HS-5 (cell line): ENCODE measurements at regions not wholly inside any gene's neighbourhood (a gene's known extent, or its start where the extent isn't known, plus 50 kb on each side); places are given as distances from the start of the nearest gene placed in this dataset.

Source experiments
- DNase-seq: peaks from one replicate; pipeline ENCODE4 v3.0.0-alpha.2; 2012; ENCODE audit warnings: low read depth

DNA sequence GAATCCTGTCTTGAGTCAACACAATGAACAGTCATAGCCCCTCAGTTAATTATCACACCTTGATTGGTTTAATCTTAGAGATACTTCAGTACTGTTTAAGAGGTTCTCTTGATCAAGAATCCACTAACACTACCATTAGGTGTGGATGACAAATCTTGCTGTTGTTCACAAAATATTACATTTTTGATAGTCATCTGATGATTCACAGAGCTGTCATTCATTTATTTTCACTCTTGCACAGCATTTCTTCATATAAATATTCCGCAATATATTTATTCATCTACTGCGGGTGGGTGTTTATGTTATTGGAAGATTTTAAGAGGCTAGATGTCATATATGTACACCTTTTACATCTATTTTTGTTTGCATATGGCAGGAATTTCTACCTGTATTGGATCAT, 1138.1 kb upstream of the PRKX start:
- no peak for DNase-seq

DNA sequence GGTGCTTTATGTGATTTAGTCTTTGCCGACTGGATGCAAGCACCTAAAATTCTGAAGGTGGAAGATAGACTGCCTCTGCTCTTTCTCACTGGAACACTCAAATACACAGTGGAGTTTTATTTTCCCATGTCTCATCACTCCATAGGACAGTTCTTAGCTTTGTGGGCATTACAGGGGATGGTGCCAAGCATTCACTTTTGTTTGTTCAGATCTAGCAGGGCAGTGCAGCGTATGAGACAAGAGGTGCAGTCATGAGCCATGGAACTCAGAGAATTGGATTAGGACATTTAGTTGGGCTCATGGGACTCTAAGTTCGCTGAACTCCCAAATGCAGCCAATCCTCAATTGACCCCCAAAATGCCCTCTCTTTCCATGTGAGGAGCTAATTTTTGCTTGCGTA, 1136.9 kb upstream of the PRKX start:
- no peak for DNase-seq

DNA sequence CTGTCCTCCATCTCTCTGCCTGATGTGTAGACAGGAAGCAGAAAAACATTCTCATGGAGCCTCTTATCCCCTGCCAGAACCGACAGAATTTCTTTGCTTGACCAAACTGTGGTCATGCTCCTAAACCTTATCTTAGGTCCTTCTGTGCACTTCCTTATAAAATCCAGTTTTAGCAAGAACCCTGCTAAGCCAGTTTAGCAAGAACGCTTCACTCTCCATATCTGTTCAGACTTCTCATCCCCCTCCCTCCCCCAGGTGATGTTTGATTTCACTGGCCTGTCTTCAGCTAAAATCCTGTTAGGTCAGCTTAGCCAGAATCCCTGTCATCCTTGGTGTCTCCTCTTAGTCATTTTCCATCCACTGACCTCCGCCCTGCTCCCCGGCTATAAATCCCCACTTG, 1130.9 kb upstream of the PRKX start:
- no peak for DNase-seq

DNA sequence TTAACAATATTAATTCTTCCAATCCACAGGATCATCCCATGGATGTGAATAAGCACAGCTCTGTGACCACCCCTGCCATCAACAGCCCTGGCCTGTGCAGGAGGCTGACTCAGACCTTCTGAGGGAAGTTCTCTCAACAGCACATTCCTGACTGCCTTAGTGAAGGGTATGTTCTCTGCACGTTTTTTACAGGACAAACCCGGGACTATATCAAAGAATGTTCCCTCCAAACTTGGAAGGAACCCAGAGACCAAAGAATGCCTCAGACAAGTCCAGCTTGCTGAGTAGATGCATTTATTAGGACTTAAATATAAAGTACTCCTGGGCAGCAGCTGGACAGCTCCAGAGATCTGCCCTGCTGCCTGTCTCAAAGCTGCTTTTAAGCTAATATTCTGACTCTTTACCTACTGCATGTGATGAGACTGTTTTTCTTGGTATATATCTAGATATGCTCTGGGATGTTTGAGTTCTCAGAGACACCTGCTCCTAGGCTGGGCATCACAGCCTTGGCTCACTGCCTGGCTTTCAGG, 1127.8 kb upstream of the PRKX start:
- DNase-seq = no peak

DNA sequence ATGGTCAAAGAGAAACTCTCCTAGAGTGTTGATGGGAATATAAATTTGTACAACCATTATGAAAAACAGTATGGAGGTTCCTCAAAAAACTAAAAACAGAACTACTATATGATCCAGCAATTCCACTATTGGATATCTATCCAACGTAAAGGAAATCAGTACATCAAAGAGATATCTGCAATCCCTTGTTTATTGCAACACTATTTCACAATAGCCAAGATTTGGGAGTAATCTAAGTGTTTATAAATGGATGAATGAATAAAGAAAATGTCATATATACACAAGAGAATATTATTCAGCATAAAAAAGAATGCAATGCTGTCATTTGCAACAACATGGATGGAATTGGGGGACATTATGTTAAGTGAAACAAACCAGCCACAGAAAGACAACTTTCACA, 1118.1 kb upstream of the PRKX start:
- no peak for DNase-seq

DNA sequence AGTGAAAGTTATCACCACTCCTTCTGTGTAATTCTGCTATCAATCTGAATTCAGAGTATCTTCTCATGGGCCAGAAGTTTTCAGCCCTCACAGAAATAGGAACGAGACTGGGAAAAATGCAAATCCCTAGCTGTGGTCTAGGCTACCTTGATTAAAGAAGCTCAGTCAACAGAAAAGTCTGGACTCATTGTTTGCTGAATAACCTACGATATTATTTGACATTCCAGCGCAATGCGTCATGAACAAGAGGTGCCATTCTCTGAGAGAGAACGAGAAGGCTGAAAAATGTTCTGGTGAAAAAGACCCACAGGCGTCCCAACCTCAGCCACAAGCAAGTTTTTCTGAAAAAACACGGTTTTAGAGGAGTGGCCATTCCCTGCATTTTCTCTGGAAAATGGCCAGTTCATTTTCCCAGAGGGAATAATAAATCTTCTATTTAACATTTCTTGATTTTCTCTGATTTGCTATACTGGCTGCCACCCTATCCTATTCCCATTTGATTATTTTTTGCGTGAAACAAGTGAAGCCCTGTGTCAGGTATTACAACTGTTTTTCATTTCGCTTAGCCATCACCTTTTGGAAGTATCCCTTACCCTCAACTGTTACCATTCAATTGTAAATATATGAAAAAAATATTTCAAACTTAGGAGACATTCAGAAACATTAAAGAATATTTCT, 1117.6 kb upstream of the PRKX start:
- no peak for DNase-seq

DNA sequence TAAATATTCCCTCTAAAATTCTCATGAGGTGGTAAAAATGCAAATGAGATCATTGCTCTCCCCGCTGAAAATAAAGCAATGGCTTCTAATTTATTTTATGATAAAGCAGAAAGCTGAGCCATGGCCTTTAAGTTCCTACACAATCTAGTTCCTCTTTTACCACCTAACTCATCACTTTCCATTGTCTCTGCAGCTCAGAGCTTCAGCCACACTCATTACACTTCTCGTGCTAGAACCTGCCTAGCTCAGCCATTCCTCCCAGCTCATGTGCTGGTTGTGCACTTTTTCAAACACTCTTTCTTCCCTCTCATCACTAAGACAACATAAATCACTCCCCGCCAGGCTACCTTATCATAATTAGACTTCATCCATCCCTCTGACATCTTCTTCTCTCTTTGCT, 1112.1 kb upstream of the PRKX start:
- DNase-seq = no peak

DNA sequence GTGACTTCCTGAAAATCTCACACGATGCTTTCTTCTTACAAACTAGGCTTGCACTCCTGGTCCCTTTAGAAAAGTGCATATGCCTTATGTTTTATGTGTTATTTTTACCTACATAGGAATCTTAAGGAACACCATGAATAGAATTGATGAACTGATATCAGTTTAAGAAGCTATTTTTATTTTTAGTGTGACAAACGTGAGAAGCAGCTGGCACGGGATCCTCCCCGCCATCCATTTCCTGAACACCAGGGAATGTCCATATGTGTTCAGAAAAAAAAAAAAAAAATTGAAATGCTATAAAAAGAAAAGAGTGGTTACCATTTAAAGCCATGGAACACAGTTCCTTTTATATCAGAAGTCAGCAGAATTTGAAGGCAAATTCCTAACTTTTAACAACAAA, 1096.1 kb upstream of the PRKX start:
- DNase-seq = no peak

DNA sequence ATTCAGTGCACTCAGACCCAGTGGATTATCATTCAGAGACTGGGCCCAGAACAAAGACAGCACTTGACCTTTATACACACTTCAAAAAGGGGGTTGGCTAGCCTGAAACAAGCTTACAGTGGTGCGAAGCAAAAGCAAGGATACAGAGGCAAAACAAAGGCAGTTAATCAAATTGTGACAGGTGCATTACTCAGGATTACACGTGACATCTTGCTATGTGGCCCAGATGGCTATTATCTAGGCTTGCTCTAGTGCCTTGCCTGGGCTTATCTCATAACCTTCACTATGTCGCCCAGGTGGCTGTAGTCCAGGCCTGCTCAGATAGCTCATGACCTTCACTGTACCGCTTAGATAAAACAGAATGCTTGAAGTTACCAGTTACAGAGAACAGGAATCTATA, 1092.1 kb upstream of the PRKX start:
- no peak for DNase-seq

DNA sequence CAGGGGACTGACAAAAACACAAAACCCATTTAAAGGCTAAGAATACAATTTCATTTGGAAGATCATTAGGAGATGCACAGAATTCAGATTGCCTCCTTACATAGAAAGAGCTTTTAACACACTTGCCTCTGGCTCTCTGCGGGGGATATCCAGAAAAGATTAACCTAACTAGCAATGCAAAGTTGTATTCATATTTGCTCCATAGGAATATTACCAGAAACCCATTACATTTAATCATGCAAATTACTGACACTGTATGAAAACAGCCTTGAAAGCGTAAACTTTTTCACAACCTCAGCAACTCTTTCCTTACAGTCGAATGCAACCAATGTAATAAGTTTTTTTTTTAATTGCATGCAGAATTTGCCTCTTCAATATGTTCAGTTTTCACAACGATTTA, 1087.3 kb upstream of the PRKX start:
- no peak for DNase-seq

DNA sequence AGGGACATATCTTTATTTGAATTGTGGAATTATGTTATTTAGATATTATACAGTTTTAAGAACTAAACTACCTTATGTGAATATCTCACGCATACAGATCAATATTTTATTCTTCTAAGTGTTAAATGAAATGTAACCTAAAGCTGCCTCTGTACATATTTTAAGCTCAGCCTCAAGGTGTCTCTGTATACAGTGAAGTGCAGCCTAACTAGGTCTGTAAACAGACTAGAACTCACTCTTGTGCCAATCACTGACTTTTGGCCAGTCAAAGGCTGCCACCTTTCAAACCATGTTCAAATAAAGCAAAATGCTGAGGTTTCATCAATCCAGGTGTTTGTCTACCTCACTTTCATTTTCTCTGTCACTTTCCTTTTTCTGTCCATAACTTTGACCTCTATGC, 1074.5 kb upstream of the PRKX start:
- DNase-seq = no peak

DNA sequence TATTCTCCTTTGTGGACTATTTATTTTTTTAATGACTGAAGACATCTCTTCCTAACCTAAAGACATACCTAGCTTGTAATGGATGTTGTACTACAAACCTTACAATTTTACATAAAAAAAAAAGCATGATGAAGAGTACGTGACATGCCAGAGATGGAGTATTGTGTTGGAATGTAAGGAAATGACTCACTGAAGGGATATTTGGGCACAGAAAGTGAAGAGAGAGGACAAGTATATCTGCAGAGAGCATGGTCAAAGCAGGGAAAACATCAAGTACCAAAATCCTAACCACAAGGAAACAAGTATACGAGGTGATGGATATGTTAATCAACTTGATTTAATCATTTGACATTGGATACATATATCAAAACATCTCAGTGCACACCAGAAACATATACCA, 1051.4 kb upstream of the PRKX start:
- no peak for DNase-seq

DNA sequence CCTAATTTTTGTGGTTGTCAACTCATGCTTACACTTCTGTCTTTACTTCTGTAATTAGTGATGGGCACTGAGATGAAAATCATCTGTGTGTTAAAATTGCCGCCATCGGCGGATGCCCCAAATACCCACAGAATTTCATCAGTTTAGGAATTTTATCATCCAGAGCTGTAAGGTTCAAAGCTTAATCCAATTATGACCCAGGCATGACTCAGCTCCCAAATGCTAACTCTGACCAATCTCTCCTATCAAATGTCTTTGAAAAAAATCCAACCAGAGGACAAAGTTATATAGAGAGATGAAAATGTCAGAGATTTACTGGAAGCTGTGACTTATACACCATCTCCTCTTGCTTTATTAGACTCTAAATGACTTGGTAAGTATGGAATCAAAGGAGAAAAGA, 1048.7 kb upstream of the PRKX start:
- no peak for DNase-seq

DNA sequence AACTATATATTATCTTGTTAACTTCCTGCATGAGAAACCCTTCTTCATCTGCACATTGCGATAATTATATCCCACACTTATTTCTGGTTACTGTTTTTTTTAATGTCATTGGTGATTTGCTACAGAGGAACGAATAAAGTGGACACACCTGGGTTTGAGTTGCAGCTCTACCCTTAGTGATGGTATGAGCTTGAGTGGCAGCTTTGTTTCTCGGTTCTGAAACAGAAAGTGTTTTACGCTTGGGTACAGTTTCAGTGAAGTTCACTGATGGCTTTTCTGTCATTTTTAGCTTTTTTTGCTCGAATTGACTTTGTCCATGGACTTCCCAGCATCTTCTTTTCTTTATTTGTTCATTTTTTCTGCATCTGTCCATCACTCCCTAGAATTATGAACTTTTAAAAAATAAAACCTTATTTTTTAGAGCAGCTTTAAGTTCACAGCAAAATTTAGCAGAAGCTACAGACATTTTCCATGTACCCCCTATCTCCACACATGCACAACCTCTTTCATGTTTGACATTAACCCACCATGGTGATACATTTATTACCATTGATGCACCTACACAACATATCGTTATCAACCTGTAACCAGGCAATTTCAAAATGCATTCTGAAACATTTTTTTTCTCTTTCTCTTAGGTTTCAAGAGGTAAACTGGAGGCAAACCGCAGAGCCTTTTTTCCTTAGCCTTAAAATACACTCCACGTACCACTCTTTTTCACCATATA, 1041.6 kb upstream of the PRKX start:
- DNase-seq = no peak

DNA sequence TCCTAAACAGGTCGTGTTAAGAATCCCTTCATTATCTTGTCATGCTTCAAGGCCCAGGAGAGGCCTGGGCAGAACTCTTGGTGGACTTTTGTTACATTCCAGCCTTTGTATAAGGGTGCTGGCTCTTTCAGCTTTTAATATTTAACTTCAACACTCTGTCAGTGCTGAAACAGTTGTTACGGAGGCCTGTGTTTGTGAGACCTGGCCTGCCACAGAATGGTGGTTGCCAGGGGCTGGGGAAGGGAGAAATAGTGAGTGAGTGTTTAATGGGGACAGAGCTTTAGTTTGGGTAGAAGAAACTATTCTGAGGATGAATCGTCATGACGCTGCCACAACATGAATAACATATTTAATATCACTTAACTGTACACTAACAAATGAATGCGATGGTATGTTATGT, 1027.6 kb upstream of the PRKX start:
- DNase-seq = no peak

DNA sequence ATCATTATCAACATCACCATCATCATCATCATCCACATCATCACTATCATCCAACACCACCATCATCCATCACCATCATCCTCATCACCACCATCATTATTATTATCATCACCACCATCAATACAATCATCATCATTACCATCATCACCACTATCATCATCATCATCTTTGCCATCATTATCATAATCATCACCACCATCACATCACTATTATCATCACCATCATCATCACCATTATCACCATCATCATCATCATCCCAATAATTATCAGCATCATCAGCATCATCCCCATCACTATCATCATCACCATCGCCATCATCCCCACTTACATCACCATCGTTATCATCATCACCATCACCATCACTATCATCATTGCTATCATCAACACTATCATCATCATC, 1021.9 kb upstream of the PRKX start:
- DNase-seq = no peak

DNA sequence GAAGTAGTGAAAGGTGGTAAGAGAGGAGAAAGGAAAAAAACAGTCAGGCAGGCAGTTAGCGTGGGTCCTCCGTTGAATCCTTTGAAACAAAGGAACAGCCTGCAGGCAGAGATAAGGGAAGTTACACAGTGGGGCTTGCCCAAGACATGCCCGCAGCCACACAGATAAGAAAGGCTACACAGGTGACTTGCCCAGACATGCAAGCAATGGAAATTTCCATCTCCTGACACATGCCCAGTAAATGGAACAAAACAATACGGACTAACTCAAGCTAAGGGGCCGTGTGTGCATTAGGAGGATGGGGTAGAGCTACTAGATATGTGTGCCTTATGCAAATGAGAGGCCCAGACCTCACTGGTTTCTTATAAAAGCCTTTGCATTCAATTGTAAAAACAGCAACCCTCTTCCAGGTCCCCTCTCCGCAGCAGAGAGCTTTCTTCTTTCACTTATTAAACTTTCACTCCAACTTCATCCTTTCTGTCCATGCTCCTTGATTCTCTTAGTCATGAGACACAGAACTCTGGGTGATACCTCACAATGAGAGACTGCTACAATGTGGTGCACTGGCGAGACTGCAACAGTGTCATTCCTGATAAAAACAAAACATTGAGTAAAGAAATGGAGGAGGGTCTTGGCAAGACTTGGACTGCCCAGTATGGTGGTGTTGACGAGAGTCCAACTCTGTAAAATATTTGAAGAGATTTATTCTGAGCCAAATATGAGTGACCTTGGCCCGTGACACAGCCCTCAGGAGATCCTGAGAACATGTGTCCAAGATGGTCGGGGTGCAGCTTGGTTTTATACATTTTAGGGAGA, 997.4 kb upstream of the PRKX start:
- no peak for DNase-seq

DNA sequence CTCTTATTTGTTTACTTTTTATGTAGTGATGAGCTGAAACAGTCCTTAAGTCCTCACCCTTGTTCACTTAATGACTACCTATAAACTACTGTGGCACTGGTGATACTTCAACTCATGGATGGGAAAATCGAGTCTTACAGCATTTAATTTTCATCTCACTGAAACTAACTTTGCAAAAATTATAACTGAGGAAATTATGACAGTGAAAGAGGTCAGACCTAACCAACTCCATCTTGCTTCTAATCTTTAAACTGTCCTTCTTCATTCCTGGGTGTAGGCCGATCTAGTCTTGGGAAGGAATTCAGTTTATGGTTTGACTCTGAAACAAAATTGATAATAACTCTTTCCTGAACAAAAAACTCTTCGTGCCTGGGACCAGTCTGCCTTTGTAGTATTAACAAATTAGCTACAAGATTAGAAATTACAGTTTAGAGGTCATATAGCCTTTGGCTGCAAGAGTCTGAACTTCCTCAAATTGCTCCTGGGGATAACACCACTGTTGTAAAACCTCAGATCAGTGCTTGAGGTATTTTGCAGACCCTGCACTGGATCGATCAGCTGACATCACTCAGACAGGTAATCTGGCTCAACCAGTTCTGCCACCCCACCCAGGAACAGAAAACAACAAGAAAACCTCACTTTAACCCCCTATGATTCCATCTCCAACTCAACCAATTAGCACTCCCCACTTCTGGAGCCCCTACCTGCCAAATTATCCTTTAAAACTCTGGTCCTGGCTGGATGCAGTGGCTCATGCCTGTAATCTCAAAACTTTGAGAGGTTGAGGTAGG, 995.7 kb upstream of the PRKX start:
- DNase-seq = no peak

DNA sequence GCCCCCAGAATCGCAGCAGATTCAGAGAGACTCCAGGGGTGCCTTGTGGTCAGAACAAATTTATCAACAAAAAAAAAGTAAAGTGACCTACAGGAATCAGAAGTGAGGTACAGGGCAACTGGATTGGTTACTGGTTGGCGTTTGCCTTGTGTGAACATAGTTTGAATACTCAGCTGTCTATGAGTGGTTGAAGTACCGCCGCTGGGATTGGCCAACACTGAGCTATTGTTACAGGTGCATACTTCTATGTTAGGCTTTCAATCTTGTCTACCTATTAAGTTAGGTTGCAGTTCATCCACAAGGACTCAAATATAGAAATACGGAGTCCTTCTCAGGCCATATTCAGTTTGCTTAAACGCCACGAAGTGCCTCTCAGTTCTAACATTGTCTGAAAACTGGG, 993.5 kb upstream of the PRKX start:
- no peak for DNase-seq

DNA sequence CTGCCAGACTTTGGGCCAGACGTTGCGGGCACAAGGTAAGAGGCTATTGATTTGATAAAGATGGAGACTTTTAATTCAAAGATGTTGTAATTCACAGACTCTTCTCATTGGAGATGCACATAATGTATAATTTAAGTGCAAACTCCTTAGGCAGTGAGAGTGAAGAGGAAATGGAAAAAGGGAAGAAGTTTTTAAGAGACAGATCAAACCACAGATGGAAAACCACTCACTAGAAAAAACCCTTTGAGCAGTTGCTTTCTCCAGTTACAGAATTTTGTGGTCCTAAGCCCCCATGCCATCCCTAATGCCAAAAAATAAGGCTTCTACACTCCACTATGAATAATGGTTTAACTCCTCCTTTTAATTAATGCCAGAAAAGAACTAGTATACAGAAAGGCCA, 977.1 kb upstream of the PRKX start:
- DNase-seq = no peak

DNA sequence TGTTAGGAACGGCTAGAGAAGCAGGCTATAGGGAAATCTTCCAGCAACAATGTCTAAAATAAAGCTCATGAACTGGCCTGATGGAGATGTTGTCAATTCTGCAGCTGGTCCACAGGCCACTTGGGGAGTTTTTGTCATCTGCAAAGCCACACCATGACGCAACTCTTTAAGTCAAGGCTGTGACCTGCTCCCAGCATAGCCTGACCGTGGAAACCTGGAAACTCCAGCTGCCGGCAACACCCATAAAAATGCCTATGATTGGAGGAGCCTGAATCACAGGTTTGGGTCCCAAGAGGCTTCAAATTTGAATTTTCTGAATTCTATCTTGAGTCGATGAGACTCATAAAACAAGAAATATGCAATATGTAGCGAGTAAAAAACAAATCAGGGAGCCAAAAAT, 969.2 kb upstream of the PRKX start:
- DNase-seq = no peak

DNA sequence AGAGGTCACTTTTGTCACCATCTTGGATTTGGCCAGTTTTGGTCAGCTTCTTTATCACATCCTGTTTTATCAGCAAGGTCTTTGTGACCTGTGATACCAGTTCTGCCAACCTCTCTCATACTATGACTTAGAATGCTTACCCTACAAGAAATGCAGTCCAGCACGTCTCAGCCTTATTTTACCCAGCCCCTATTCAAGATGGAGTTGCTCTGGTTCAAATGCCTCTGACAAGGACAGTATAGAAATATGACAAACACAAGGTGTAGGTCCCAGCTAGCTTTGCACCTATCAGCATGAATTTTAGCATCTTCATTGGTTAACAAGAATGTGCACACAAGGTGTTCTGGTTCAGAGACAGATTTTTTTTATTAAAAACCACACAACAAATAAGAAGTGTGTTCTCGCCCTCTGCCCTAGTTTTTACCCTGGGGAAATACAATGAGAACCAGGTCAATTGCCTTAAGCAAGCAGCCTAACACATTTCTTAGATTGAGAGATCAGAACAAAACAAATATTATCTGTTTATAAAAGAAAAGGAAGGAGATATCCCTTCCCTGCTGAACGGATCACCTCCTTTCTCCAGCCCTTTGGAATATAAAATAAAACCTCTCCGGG, 962.3 kb upstream of the PRKX start:
- no peak for DNase-seq
